GM12878 (cell line): ENCODE measurements at regions not wholly inside any gene's neighbourhood (a gene's known extent, or its start where the extent isn't known, plus 50 kb on each side); places are given as distances from the start of the nearest gene placed in this dataset.

ENCODE experiments used
- ATAC-seq: fragments of 200-7000 bp; cut with Tn5 transposase; 3 replicates; pipeline ENCODE4 v1.9.1; 2020; ENCODE audit warnings: mild to moderate bottlenecking, moderate library complexity
- BruUV-seq: library from RNA; stranded (reverse); fragments of 400-500 nt; replicated peaks from 2 replicates; lab custom pipeline; 2021; lab: Mats Ljungman, UMichigan
- CTCF ChIA-PET: fragments of 300-600 bp; sonication (Branson Sonifier 250); formaldehyde crosslinking; extraction: SDS; loops from one replicate; lab custom pipeline; 2021; ENCODE audit warnings: inconsistent platforms; lab: Yijun Ruan, JAX
- POLR2A ChIA-PET: fragments of 350-600 bp; formaldehyde crosslinking; extraction: SDS; loops from one replicate; lab custom pipeline; 2021; ENCODE audit warnings: inconsistent platforms; lab: Charles Lee
- RAD21 ChIA-PET: fragments of 300-600 bp; sonication (Branson Sonifier 250); formaldehyde crosslinking; loops from one replicate; lab custom pipeline; 2023; ENCODE audit warnings: antibody characterized with exemption; ENCODE audit not compliant: unreplicated experiment; lab: Charles Lee
- SMC1A ChIA-PET: fragments of 300-600 bp; sonication (Branson Sonifier 250); formaldehyde crosslinking; loops from one replicate; lab custom pipeline; 2023; ENCODE audit not compliant: unreplicated experiment, uncharacterized antibody; lab: Charles Lee
- DNase-seq: peaks from one replicate; pipeline ENCODE4 v3.0.0-alpha.2; 2011; ENCODE audit warnings: low read depth, low spot score
- FAIRE-seq: peaks from 3 replicates; lab custom pipeline; 2011; peaks lifted over from hg19 to GRCh38; lab: Jason Lieb, UNC
- H2AFZ ChIP-seq: 2 replicates; pipeline ENCODE4 v1.6.0; 2011; ENCODE audit warnings: low read depth, low read length, control low read depth; ENCODE audit not compliant: control insufficient read depth
- H3K27ac ChIP-seq: 2 replicates; pipeline ENCODE4 v1.5.1; 2011; ENCODE audit warnings: control low read depth; ENCODE audit not compliant: control insufficient read depth, insufficient read depth
- H3K27me3 ChIP-seq, 2 experiments: replicated peaks in 1 of 2; 2 replicates each; pipeline versions ENCODE4 v1.6.0 to v1.6.1; 2011; ENCODE audit warnings: low read length in 1 of 2; ENCODE audit not compliant: control insufficient read depth in 2 of 2, insufficient read depth in 2 of 2
- H3K36me3 ChIP-seq, 2 experiments: 2 replicates each; pipeline ENCODE4 v1.5.1; 2011; ENCODE audit warnings: low read length in 1 of 2; ENCODE audit not compliant: control insufficient read depth in 2 of 2, insufficient read depth in 2 of 2
- H3K4me1 ChIP-seq: 2 replicates; pipeline ENCODE4 v1.6.1; 2011; ENCODE audit warnings: mild to moderate bottlenecking, low read length, moderate library complexity, mixed read lengths; ENCODE audit not compliant: control insufficient read depth, insufficient read depth
- H3K4me2 ChIP-seq: 2 replicates; pipeline ENCODE4 v1.6.0; 2011; ENCODE audit warnings: control low read depth; ENCODE audit not compliant: control insufficient read depth, insufficient read depth
- H3K4me3 ChIP-seq: fragments of 200-600 bp; sonication (generic); 2 replicates; pipeline ENCODE4 v1.5.1; 2016
- H3K79me2 ChIP-seq: 2 replicates; pipeline ENCODE4 v1.6.0; 2011; ENCODE audit warnings: low read length; ENCODE audit not compliant: control insufficient read depth, insufficient read depth
- H3K9ac ChIP-seq: 2 replicates; pipeline ENCODE4 v1.8.0; 2011; ENCODE audit warnings: low read length, control low read depth, mixed read lengths; ENCODE audit not compliant: control insufficient read depth, insufficient read depth
- H3K9me3 ChIP-seq: replicated peaks from 3 replicates; pipeline ENCODE4 v1.5.1; 2011; ENCODE audit warnings: mild to moderate bottlenecking, low read length; ENCODE audit not compliant: control insufficient read depth, insufficient read depth
- H4K20me1 ChIP-seq: 2 replicates; pipeline ENCODE4 v1.6.0; 2011; ENCODE audit not compliant: control insufficient read depth, insufficient read depth
- BMI1 ChIP-seq: fragments of 450-650 bp; IDR thresholded peaks from 2 replicates; pipeline ENCODE4 v1.6.1; 2016; ENCODE audit warnings: mild to moderate bottlenecking, moderate library complexity, borderline replicate concordance
- CHD1 ChIP-seq: IDR thresholded peaks from 2 replicates; pipeline ENCODE4 v1.6.1; 2012; ENCODE audit warnings: low read depth, low read length, improper control_type of control experiment
- E4F1 ChIP-seq: fragments of 450-650 bp; IDR thresholded peaks from 2 replicates; pipeline ENCODE4 v1.6.1; 2018; ENCODE audit warnings: borderline replicate concordance, mild to moderate bottlenecking; ENCODE audit not compliant: partially characterized antibody
- FOXK2 ChIP-seq: fragments of 450-650 bp; IDR thresholded peaks from 2 replicates; pipeline ENCODE4 v1.6.1; 2017; ENCODE audit warnings: mild to moderate bottlenecking, moderate library complexity
- HDAC2 ChIP-seq: fragments of 200-600 bp; sonication (generic); IDR thresholded peaks from 2 replicates; pipeline ENCODE4 v1.6.1; 2017
- IRF3 ChIP-seq: fragments of 450-650 bp; IDR thresholded peaks from 2 replicates; pipeline ENCODE4 v1.6.1; 2014; ENCODE audit warnings: mild to moderate bottlenecking
- JUND ChIP-seq: IDR thresholded peaks from 2 replicates; pipeline ENCODE4 v1.6.1; 2012; ENCODE audit warnings: low read depth, mild to moderate bottlenecking, low read length, improper control_type of control experiment, moderate library complexity
- MAX ChIP-seq: IDR thresholded peaks from 2 replicates; pipeline ENCODE4 v1.6.1; 2012; ENCODE audit warnings: low read depth, low read length, improper control_type of control experiment
- MEF2A ChIP-seq: IDR thresholded peaks from 2 replicates; pipeline ENCODE4 v1.6.1; 2011; ENCODE audit warnings: low read depth, mild to moderate bottlenecking, low read length, moderate library complexity; ENCODE audit not compliant: insufficient read depth
- MXI1 ChIP-seq: fragments of 150-350 bp; IDR thresholded peaks from 2 replicates; pipeline ENCODE4 v1.6.1; 2011; ENCODE audit warnings: low read depth, mild to moderate bottlenecking, inconsistent platforms, low read length, improper control_type of control experiment
- POLR2AphosphoS5 ChIP-seq: IDR thresholded peaks from 2 replicates; pipeline ENCODE4 v1.6.1; 2011; ENCODE audit warnings: mild to moderate bottlenecking, low read length, inconsistent platforms
- REST ChIP-seq: IDR thresholded peaks from 2 replicates; pipeline ENCODE4 v1.6.1; 2012; ENCODE audit warnings: mild to moderate bottlenecking, low read depth, low read length
- SIX5 ChIP-seq: IDR thresholded peaks from 2 replicates; pipeline ENCODE4 v1.6.1; 2011; ENCODE audit warnings: mild to moderate bottlenecking, low read depth, low read length, moderate library complexity; ENCODE audit not compliant: severe bottlenecking
- SMAD5 ChIP-seq: IDR thresholded peaks from 2 replicates; pipeline ENCODE4 v1.6.1; 2016; ENCODE audit warnings: antibody characterized with exemption, low read depth
- SMARCA5 ChIP-seq: fragments of 450-650 bp; IDR thresholded peaks from 2 replicates; pipeline ENCODE4 v1.6.1; 2017; ENCODE audit warnings: mild to moderate bottlenecking
- SP1 ChIP-seq: IDR thresholded peaks from one replicate; pipeline ENCODE4 v1.6.1; 2011; ENCODE audit warnings: low read depth, low read length
- STAT3 ChIP-seq: IDR thresholded peaks from 2 replicates; pipeline ENCODE4 v1.6.1; 2011; ENCODE audit warnings: low read depth, low read length, improper control_type of control experiment
- WRNIP1 ChIP-seq: IDR thresholded peaks from 2 replicates; pipeline ENCODE4 v1.6.1; 2011; ENCODE audit warnings: low read depth, low read length, improper control_type of control experiment, borderline replicate concordance
- WGBS: methylation state at CpG from one replicate; pipeline ENCODE4 v1.1.6; 2016; ENCODE audit warnings: low lambda C conversion rate; ENCODE audit not compliant: insufficient replicate concordance, insufficient coverage; ENCODE audit errors: missing lambda C conversion rate; 5-methylcytosine and 5-hydroxymethylcytosine counted together
- in situ Hi-C: fragments of 300-500 bp; cut with MboI; formaldehyde crosslinking; loops from 9 replicates; pipeline ENCODE4 v1.14.3; 2018; ENCODE audit warnings: mixed read lengths
- intact Hi-C: fragments of 100-400 bp; cut with micrococcal nuclease; formaldehyde crosslinking; loops from one replicate; pipeline ENCODE4 v1.14.2; 2022; ENCODE audit not compliant: unreplicated experiment

- no peak for TF ChIP-seq E4F1
- no peak for TF ChIP-seq MEF2A
- no peak for TF ChIP-seq BMI1
- no peak for TF ChIP-seq SMARCA5
- no peak for TF ChIP-seq REST
Observed at GRCh38 chr15:25623708-25624107, 184.9 kb upstream of the UBE3A start (continued).

- Histone ChIP-seq H3K4me1 (no peaks in the 10 kb centered on the region), H2AFZ (no peak overlapping the region), H3K9ac (no peak overlapping the region), H3K9me3 (no peaks in the 10 kb centered on the region; the same call in 2 of the 3 replicates), H3K27ac (no peak overlapping the region), H3K79me2 (no peaks in the 10 kb centered on the region), H3K27me3 (no peaks in the 10 kb centered on the region), H3K36me3 (no peaks in the 10 kb centered on the region), H3K4me3 (no peak overlapping the region), H4K20me1 (no peaks in the 10 kb centered on the region), H3K4me2 (no peak overlapping the region)
- TF ChIP-seq SP1 (no peak), SIX5 (no peak), CHD1 (no peak), SMAD5 (no peak), IRF3 (no peak), POLR2AphosphoS5 (no peak), MAX (no peak), JUND (no peak), HDAC2 (no peak), MXI1 (no peak), STAT3 (no peak), WRNIP1 (no peak), FOXK2 (no peak)
- intact Hi-C loops (no loop called here), in situ Hi-C loops (no loop called here)
- ChIA-PET RAD21 (no interaction called here), POLR2A (no interaction called here), CTCF (no interaction called here), SMC1A (no interaction called here)
- FAIRE-seq (no peak), ATAC-seq (no peak), DNase-seq (no peak)
- no TSS peak for BruUV-seq
- WGBS = 9% methylated on average over 4 of the region's 4 CpGs
Observed at GRCh38 chr15:25620466-25620865, 181.6 kb upstream of the UBE3A start.
